Panc1 (cell line): ENCODE measurements at regions not wholly inside any gene's neighbourhood (a gene's known extent, or its start where the extent isn't known, plus 50 kb on each side); places are given as distances from the start of the nearest gene placed in this dataset.

Source experiments
- ATAC-seq: fragments of 200-7000 bp; cut with Tn5 transposase; 2 replicates; pipeline ENCODE4 v1.9.1; 2020; ENCODE audit warnings: mild to moderate bottlenecking, moderate library complexity
- BruUV-seq: library from RNA; stranded (reverse); fragments of 400-500 nt; replicated peaks from 2 replicates; lab custom pipeline; 2021; lab: Mats Ljungman, UMichigan
- CTCF ChIA-PET: fragments of 300-600 bp; sonication (Branson Sonifier 250); formaldehyde crosslinking; loops from one replicate; lab custom pipeline; 2022; ENCODE audit warnings: antibody characterized with exemption; lab: Charles Lee
- POLR2A ChIA-PET: fragments of 300-600 bp; sonication (Branson Sonifier 250); formaldehyde crosslinking; loops from one replicate; lab custom pipeline; 2022; ENCODE audit warnings: antibody characterized with exemption; lab: Charles Lee
- DNase-seq: peaks from one replicate; pipeline ENCODE4 v3.0.0-alpha.2; 2010; ENCODE audit warnings: low read depth, low spot score
- H3K27ac ChIP-seq: 2 replicates; pipeline ENCODE4 v1.5.1; 2011; ENCODE audit warnings: mild to moderate bottlenecking, low read length, inconsistent platforms
- H3K27me3 ChIP-seq: fragments of 200-500 bp; sonication (Bioruptor generic); 2 replicates; pipeline ENCODE4 v1.6.0; 2014; ENCODE audit warnings: low read length, inconsistent platforms; ENCODE audit not compliant: control insufficient read depth, insufficient read depth
- H3K36me3 ChIP-seq: fragments of 200-500 bp; sonication (Bioruptor generic); 2 replicates; pipeline ENCODE4 v1.5.1; 2014; ENCODE audit warnings: inconsistent platforms, mild to moderate bottlenecking, low read length, moderate library complexity; ENCODE audit not compliant: control insufficient read depth, insufficient read depth
- H3K4me1 ChIP-seq: 2 replicates; pipeline ENCODE4 v1.5.1; 2011; ENCODE audit warnings: inconsistent platforms, mild to moderate bottlenecking, low read length, moderate library complexity; ENCODE audit not compliant: control insufficient read depth, insufficient read depth
- H3K4me3 ChIP-seq, 2 experiments: 2 replicates each; pipeline ENCODE4 v1.5.1; 2011 to 2012; ENCODE audit warnings: low read depth in 2 of 2, low read length in 2 of 2, mild to moderate bottlenecking in 2 of 2, inconsistent platforms in 1 of 2, moderate library complexity in 1 of 2
- H3K9me3 ChIP-seq: fragments of 200-500 bp; sonication (Bioruptor generic); 2 replicates; pipeline ENCODE4 v1.5.1; 2014; ENCODE audit warnings: low read depth, mild to moderate bottlenecking, inconsistent platforms, low read length, moderate library complexity; ENCODE audit not compliant: control insufficient read depth, insufficient read depth
- CTCF ChIP-seq: fragments of 450-650 bp; IDR thresholded peaks from 2 replicates; pipeline ENCODE4 v1.5.1; 2017; ENCODE audit warnings: mild to moderate bottlenecking
- POLR2AphosphoS5 ChIP-seq: IDR thresholded peaks from 2 replicates; pipeline ENCODE4 v1.6.1; 2012; ENCODE audit warnings: mild to moderate bottlenecking, low read depth, low read length, moderate library complexity
- REST ChIP-seq, 2 experiments: IDR thresholded peaks; 2 replicates each; pipeline ENCODE4 v1.6.1; 2011 to 2012; ENCODE audit warnings: low read depth in 2 of 2, control low read depth in 1 of 2, low read length in 1 of 2, mild to moderate bottlenecking in 1 of 2, moderate library complexity in 1 of 2; ENCODE audit not compliant: insufficient read depth in 1 of 2
- SIN3A ChIP-seq: IDR thresholded peaks from 2 replicates; pipeline ENCODE4 v1.6.1; 2012; ENCODE audit warnings: low read depth, mild to moderate bottlenecking, low read length, moderate library complexity, borderline replicate concordance; ENCODE audit not compliant: insufficient read depth
- TCF7L2 ChIP-seq: IDR thresholded peaks from 2 replicates; pipeline ENCODE4 v1.6.1; 2011; ENCODE audit warnings: mild to moderate bottlenecking, low read depth, low read length, inconsistent platforms
- in situ Hi-C: cut with HindIII; loops from 2 replicates; pipeline ENCODE4 v1.10.0; 2016; ENCODE audit warnings: low sequenced_read_pairs, low pct_unique_long_range_greater_than_20kb
- intact Hi-C: fragments of 100-400 bp; cut with micrococcal nuclease; formaldehyde crosslinking; loops from one replicate; pipeline ENCODE4 v1.10.0; 2022; ENCODE audit not compliant: unreplicated experiment

- Histone ChIP-seq H3K9me3 (no peaks in the 10 kb centered on the region), H3K4me1 (no peaks in the 10 kb centered on the region), H3K4me3 (no peak overlapping the region), H3K36me3 (no peaks in the 10 kb centered on the region), H3K27me3 (no peaks in the 10 kb centered on the region), H3K27ac (no peak overlapping the region)
- in situ Hi-C loops, result no loop called here
- BruUV-seq, result no TSS peak
- ATAC-seq (no peak), DNase-seq (no peak)
- POLR2A ChIA-PET, result no interaction called here
- CTCF ChIA-PET, result no interaction called here
- intact Hi-C loops, result no loop called here
- TF ChIP-seq SIN3A, result no peak
- no peak for TF ChIP-seq CTCF
- TF ChIP-seq REST (IDR thresholded peaks at IDR 0.05; ENCODE audit: insufficient read depth in 1 of 2, low read depth in 2 of 2, low read length in 1 of 2), result no peak
- TF ChIP-seq POLR2AphosphoS5, result no peak
- no peak for TF ChIP-seq TCF7L2
Measured at GRCh38 chr2:220178991-220179695, 551.7 kb downstream of the SLC4A3 start.

GRCh38 chr2:220181165-220181564 lies 553.7 kb downstream of the SLC4A3 start:
- Histone ChIP-seq H3K36me3 (no peaks in the 10 kb centered on the region), H3K9me3 (no peaks in the 10 kb centered on the region), H3K4me3 (no peak overlapping the region), H3K27me3 (no peaks in the 10 kb centered on the region), H3K27ac (no peak overlapping the region), H3K4me1 (no peaks in the 10 kb centered on the region)
- ATAC-seq (no peak), DNase-seq (no peak)
- ChIA-PET POLR2A (no interaction called here), CTCF (no interaction called here)
- no TSS peak for BruUV-seq
- TF ChIP-seq TCF7L2, result no peak
- no peak for TF ChIP-seq POLR2AphosphoS5
- TF ChIP-seq REST (IDR thresholded peaks at IDR 0.05; ENCODE audit: insufficient read depth in 1 of 2, low read depth in 2 of 2, low read length in 1 of 2), result no peak
- TF ChIP-seq CTCF, result no peak
- TF ChIP-seq SIN3A, result no peak
- intact Hi-C loops (no loop called here), in situ Hi-C loops (no loop called here)
